RWPE2 (cell line): ENCODE measurements at regions not wholly inside any gene's neighbourhood (a gene's known extent, or its start where the extent isn't known, plus 50 kb on each side); places are given as distances from the start of the nearest gene placed in this dataset.

Source experiments
- ATAC-seq: fragments of 200-7000 bp; cut with Tn5 transposase; 3 replicates; pipeline ENCODE4 v1.9.1; 2021; ENCODE audit warnings: low read depth
- DNase-seq: peaks from one replicate; pipeline ENCODE4 v3.0.0-alpha.2; 2020; ENCODE audit warnings: low spot score
- H3K27ac ChIP-seq: fragments of 450-650 bp; 2 replicates; pipeline ENCODE4 v1.5.1; 2017; ENCODE audit warnings: mild to moderate bottlenecking; ENCODE audit not compliant: poor library complexity, severe bottlenecking
- H3K27me3 ChIP-seq: fragments of 250-450 bp; sonication (Bioruptor Pico); 2 replicates; pipeline ENCODE4 v1.5.1; 2021; ENCODE audit warnings: mild to moderate bottlenecking, moderate library complexity; ENCODE audit not compliant: insufficient read depth, poor library complexity, severe bottlenecking
- H3K36me3 ChIP-seq: fragments of 250-450 bp; sonication (Bioruptor Pico); 2 replicates; pipeline ENCODE4 v1.5.1; 2020; ENCODE audit warnings: low read depth, mild to moderate bottlenecking, moderate library complexity
- H3K4me1 ChIP-seq: fragments of 250-450 bp; sonication (Bioruptor Pico); 2 replicates; pipeline ENCODE4 v1.5.1; 2021; ENCODE audit warnings: mild to moderate bottlenecking, moderate library complexity; ENCODE audit not compliant: insufficient read depth, poor library complexity, severe bottlenecking
- H3K4me3 ChIP-seq: fragments of 250-450 bp; sonication (Bioruptor Pico); 2 replicates; pipeline ENCODE4 v1.5.1; 2021; ENCODE audit warnings: mild to moderate bottlenecking, moderate library complexity; ENCODE audit not compliant: severe bottlenecking
- H3K9me3 ChIP-seq: fragments of 250-450 bp; sonication (Bioruptor Pico); 2 replicates; pipeline ENCODE4 v1.5.1; 2021; ENCODE audit warnings: mild to moderate bottlenecking, moderate library complexity; ENCODE audit not compliant: severe bottlenecking
- TF ChIP-seq, protein P1 (sequence below): fragments of 450-650 bp; IDR thresholded peaks from one replicate; pipeline ENCODE4 v1.5.1; 2017; ENCODE audit warnings: mild to moderate bottlenecking, moderate library complexity; ENCODE audit not compliant: poor library complexity, severe bottlenecking

DNA sequence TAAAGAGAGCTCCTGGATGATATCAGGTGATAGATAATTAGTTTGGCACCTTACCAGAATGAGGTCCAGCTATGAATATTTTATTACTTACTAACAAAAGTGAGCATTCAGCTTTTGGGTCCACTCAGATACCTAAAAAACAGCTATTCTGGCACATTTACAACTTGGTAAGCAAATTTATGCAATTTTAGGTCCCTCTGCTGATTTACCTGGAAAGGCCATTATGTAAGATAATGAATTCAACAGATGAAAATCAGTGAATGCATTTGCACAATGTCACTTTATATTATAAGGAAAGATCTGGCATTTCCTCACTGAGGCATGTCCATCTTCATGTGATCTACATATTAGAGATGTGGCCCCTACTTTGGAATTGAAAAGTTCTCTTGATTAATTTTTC lies 517.0 kb downstream of the SPRY1 start:
- Histone ChIP-seq H3K36me3 (no peaks in the 10 kb centered on the region), H3K4me1 (no peaks in the 10 kb centered on the region), H3K27me3 (no peaks in the 10 kb centered on the region), H3K4me3 (no peak overlapping the region), H3K9me3 (no peaks in the 10 kb centered on the region), H3K27ac (no peak overlapping the region)
- no peak for DNase-seq
- ATAC-seq: no peak
- TF ChIP-seq, protein P1, sequence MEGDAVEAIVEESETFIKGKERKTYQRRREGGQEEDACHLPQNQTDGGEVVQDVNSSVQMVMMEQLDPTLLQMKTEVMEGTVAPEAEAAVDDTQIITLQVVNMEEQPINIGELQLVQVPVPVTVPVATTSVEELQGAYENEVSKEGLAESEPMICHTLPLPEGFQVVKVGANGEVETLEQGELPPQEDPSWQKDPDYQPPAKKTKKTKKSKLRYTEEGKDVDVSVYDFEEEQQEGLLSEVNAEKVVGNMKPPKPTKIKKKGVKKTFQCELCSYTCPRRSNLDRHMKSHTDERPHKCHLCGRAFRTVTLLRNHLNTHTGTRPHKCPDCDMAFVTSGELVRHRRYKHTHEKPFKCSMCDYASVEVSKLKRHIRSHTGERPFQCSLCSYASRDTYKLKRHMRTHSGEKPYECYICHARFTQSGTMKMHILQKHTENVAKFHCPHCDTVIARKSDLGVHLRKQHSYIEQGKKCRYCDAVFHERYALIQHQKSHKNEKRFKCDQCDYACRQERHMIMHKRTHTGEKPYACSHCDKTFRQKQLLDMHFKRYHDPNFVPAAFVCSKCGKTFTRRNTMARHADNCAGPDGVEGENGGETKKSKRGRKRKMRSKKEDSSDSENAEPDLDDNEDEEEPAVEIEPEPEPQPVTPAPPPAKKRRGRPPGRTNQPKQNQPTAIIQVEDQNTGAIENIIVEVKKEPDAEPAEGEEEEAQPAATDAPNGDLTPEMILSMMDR: no peak

DNA sequence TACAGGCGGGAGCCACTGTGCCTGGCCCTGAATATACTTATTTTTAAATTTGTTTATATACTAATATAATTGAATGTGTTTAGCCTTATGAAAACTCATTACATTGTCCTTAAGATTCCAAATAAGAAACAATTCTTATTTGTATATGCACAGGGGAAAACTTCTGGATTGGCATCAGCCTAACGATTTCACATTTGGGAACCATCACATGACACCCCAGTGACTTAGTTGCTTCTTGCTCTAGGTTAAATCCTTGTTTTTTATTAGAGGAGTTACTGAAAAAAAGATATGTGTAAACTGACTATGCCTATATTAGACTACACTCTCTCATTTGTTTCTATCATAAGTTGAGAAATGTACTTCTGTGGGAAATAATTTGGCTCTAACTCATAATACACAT lies 520.2 kb downstream of the SPRY1 start:
- ATAC-seq: no peak
- H3K27ac ChIP-seq: no peak overlapping the region
- TF ChIP-seq, protein P1: no peak
- DNase-seq: no peak
- no peaks in the 10 kb centered on the region for H3K4me1 ChIP-seq
- no peaks in the 10 kb centered on the region for H3K9me3 ChIP-seq
- H3K36me3 ChIP-seq: no peaks in the 10 kb centered on the region
- H3K27me3 ChIP-seq: no peaks in the 10 kb centered on the region
- H3K4me3 ChIP-seq: no peak overlapping the region

DNA sequence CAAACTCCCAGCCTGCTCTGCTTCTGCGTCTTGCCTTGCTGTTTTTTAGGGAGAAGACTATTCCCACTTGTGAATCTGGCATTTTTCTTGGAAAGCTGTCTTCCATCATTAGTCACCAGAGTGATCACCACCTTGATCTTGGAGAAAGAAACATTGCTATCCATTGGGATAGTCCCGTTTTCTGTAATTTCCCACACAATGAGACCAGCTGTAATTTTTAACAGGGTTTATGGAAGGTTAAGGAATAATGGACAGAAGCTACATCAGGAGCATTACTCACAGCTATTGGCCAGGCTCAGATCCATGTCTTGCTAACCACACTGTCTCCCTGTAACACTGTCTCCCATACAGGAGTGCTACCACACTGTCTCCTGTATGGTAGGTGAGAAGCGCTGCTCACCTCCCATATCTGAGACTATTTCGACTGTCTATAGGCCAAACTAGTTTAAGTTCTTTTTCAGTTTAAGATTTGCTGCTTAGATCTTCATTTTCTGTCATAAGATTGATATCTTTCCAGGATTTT lies 523.0 kb downstream of the SPRY1 start:
- Histone ChIP-seq H3K4me3 (no peak overlapping the region), H3K9me3 (no peaks in the 10 kb centered on the region), H3K27ac (no peak overlapping the region), H3K36me3 (no peaks in the 10 kb centered on the region), H3K27me3 (no peaks in the 10 kb centered on the region), H3K4me1 (no peaks in the 10 kb centered on the region)
- TF ChIP-seq, protein P1: no peak
- ATAC-seq (no peak), DNase-seq (no peak)

- no peak for ATAC-seq
- Histone ChIP-seq H3K36me3 (no peaks in the 10 kb centered on the region), H3K9me3 (no peaks in the 10 kb centered on the region), H3K4me3 (no peak overlapping the region), H3K27me3 (no peaks in the 10 kb centered on the region), H3K4me1 (no peaks in the 10 kb centered on the region), H3K27ac (no peak overlapping the region)
- DNase-seq: no peak
- TF ChIP-seq, protein P1: no peak
Observed at GRCh38 chr4:123921339-123921738, 524.7 kb downstream of the SPRY1 start.

- H3K4me1 ChIP-seq: no peaks in the 10 kb centered on the region
- TF ChIP-seq, protein P1: no peak
- H3K9me3 ChIP-seq: no peaks in the 10 kb centered on the region
- no peaks in the 10 kb centered on the region for H3K36me3 ChIP-seq
- DNase-seq: no peak
- H3K27me3 ChIP-seq: no peaks in the 10 kb centered on the region
- no peak for ATAC-seq
- H3K4me3 ChIP-seq: no peak overlapping the region
- no peak overlapping the region for H3K27ac ChIP-seq
Observed at GRCh38 chr4:123922847-123923246, 526.3 kb downstream of the SPRY1 start.
